Stimulated activated CD8-positive, alpha-beta memory T cell treated with anti-CD3 and anti-CD28 coated beads, Interleukin-4, amount 100 ng/mL, for 1 hour (primary cell): ENCODE measurements at regions not wholly inside any gene's neighbourhood (a gene's known extent, or its start where the extent isn't known, plus 50 kb on each side); places are given as distances from the start of the nearest gene placed in this dataset.

Source experiments
- DNase-seq, 2 donors: peaks; one replicate each; pipeline ENCODE4 v3.0.0-alpha.2; 2020; ENCODE audit warnings: low read depth in 2 of 2, low spot score in 1 of 2

DNA sequence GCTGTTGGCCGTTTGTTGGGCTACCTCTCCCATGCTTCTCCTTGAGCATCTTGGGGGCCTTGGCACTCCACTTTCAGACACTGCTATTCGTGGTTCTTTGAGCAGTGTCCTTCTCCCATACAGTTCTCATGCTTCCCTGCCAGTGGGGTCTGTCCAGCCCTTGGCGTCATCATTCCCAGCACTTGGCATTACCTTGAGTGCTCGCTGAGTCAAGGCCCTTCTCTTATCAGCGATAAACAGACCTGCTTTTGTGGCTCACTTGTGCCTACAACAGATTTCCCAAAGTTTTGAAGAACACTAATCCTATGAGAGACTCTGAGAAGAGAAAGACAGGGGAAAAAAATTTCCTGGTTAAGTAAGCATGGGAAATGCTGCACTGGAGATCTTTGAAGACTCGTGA lies 85.3 kb downstream of the NOC3L start:
- no peak for DNase-seq

DNA sequence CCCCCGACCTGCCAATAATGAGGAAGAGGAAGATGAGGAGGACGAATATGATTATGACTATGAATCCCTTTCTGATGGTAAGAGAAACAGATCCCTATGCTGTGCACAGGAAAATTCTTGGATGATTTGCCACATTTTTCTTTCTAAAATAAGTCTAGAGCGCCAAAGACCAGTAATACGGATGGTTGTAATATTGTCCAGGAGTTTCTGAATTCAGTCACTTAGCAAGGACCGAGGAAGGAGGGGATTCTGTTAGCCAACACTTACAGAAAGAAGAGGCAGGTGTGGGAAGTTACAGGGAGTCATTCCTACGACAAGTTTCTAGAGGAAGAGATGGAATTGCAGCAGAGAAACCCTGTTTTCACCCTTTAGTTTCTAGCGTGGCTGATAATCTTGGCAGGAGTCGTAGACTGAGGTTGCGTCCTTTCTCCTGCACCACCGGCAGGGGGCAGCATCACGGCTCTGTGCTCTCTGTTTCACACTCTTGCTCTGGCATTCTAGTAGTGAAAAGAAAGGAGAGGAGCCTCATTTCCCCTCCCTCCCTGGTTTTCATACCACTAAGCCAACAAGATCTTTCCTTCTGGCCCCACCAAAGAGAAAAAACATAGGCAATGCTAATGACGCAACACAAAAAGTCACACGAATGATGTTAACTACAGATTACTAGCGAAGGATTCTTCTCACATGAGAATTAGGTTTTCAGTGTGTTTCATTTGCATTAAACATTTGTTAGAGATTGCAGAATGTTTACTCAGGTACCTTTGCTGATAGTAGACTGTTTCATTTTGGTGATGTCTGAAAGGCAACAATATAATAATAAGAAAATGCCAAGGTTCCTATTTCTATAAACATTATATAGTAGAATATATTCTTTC lies 82.7 kb downstream of the NOC3L start:
- peak in 1 of 2 donors; percentile 18 for DNase-seq

DNA sequence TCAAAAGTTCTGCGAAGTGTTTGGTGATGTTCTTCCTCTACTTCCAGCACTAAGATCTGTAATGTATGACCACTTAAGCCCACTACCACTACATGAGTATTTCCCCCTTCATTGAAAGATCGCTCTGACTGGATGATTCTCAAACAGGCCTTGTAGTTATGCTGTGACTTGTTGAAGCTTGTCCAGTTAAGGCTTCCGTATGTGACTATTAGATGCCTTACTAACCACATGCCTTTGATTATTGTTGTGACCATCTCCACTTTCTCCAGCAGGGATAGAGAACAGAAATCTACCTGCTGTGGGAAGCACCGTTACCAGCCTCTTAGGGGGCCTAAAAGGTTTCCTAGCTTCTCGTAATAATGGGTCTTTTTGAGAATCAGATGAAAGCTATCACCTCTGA lies 81.1 kb downstream of the NOC3L start:
- no peak for DNase-seq

DNA sequence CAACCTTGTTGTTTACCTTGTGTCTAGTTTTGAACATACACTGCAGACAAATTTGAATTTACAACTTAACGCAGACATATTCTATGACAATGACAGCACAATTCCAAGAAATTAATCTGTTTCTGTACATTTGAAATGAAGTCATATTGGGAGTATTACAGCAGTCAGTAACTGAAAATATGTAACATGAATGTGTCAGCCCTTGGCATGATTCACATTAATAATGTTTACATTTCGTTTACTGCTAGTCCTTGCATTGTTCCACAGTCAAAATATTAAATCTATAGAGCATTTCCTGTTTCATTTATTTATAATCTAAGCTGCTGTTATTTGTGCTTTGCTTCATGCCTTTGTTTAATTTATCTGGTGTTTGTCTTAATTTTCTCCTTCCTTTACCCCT lies 80.4 kb downstream of the NOC3L start:
- DNase-seq: no peak
